Hematopoietic multipotent progenitor cell treated with erythropoietin and hydrocortisone succinate and interleukin-3 and kit ligand, for 6 days (in vitro differentiated cells): ENCODE measurements at regions not wholly inside any gene's neighbourhood (a gene's known extent, or its start where the extent isn't known, plus 50 kb on each side); places are given as distances from the start of the nearest gene placed in this dataset.
A peak's percentile ranks its signal among the peaks of the same experiment; 100 is the strongest.

Experiments
- DNase-seq: peaks from one replicate; pipeline ENCODE4 v3.0.0-alpha.2; 2015

DNA sequence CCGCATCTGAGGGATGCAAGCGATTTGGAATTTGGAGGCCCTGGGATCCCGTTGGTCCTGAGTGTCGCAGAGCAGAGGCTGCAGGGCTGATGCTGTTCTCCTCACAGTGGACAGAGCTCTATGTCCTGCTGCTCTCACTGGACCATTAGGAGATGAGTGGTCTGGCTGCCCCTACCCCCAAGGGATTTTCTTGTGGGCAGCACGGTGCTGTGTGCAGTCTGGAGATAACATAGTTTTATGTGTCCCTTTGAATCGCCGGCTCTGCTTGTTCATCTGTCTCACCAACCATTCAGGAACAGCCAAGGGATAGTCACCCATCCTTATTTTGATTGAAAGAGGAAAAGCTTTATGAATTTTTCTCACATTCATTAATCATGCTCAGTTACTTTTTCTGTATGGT lies 49.9 kb downstream of the CHRM3 start:
- no peak for DNase-seq

DNA sequence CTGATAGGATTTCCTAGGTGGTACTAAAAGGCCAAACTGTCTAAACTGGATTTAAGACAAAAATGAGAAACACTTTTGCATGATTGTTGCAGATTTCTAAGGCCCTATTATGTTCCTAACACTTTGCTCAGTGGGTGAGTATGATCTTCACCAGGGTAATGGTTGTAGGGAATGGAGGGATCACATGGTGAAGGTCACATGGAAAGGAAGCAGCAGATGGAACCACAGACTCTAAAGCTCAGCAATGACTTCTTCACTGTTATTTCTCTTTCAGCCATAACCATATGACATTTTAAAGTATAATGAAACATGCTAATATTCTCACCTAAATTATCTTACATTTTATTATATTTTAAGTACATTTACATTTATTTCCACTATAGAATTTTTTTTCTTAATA lies 51.5 kb downstream of the CHRM3 start:
- no peak for DNase-seq

DNA sequence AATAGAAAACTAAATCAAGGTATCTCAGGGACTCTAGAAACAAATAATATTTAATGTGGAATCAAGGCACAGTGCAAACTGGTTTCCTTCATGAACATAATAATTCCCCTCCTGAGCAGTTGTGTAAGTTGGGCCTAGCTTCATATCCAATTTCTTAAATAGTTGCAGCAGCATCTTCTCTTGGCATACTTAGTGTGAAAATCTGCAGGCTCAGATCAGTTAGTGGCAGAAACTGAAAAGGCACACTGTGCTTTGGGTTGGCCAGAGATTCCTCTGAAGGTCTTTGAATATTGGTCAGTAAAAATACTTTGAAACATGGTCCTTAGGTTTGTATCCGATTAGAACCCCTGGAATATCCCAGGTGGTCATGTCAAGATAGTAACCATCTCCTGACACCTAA lies 52.5 kb downstream of the CHRM3 start:
- no peak for DNase-seq

DNA sequence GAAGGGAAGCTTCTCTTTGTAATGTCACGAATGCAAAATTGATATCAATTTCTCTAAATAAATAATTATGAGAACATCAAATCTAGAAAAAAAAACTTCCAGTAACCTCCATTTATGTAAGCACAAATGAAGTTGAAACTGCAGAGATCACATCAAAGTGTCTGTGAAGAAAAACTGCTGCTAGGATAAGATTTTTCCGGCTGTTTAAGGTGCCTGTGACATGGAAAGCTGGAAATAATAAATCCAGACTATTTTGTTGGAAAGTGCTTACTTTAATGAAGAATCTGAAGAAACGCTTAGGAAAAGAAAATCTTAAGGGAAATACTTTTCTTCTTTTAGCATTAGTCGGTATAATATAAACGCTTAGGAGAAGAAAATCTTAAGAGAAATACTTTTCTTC lies 57.0 kb downstream of the CHRM3 start:
- DNase-seq = no peak

DNA sequence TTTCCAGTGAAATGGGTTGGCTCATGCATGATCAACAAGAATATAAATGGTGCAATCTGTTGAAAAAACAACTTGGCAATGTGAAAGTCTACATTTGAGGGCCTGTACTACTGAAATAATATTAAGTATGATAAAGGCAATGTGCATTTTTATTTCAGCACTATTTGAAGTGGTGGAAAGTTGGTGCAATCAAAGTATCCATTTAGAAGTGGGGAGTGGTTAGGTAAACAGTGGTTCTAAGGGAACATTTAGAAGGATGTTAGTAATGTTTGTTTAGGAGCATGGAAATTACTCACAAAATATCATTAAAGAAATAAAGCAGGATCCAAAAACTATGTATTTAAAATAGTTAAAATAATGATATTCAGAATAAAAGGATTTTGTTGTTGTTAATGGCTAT lies 60.2 kb downstream of the CHRM3 start:
- DNase-seq = no peak

DNA sequence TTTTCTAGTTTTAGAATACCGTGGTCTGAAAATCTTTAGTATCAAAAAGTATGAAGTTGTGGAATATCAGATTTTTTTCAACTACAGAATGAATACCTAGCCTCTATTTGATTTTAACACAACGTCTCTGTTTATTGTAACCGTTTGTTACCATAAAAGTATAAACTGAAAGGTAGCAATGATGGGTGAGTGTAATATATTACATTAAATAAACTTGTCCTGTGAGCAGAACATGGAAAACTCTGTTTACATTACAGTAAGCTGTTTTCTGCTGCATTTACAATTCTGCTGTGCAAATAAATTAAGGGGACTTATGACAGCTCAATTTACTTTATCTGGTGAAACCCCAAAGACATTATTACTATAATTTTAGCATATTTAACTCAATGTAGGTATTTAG lies 62.5 kb downstream of the CHRM3 start:
- DNase-seq = no peak

DNA sequence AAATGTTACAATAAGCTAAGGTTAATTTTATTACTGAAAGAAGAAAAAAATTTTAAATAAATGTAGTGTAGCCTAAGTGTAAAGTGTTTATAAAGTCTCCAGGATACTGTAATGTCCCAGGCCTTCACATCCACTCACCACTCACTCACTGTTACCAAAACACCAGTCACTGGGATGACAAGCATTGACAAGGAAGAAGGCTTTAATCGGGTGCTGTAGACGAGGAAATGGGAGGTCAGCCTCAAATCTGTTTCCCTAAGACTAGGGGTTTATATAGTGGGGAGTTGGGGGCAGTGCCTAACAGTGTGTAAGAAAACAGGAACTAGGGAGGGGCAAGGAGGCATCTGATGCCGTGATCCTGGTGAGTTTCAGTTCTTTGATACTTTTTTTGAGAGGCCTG lies 69.4 kb downstream of the CHRM3 start:
- no peak for DNase-seq

DNA sequence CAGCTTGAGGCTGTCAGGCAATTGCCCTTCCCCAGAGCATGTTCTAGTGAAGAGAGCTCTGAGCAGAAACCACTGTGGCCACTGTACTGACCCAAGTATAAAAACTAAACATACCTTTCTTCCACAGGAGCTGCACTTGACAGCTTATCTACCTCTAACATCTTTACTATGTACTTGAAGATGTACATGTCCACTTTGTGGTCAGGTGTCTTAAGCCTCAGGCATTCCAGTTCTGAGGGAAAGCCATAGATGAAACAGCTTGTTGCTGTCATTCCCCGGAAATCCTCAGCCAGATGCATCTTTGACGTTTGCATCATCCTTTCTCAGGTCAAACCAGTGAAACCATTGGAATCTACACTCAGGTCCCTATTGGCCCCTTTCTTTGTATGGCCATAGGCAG lies 70.4 kb downstream of the CHRM3 start:
- DNase-seq = no peak

DNA sequence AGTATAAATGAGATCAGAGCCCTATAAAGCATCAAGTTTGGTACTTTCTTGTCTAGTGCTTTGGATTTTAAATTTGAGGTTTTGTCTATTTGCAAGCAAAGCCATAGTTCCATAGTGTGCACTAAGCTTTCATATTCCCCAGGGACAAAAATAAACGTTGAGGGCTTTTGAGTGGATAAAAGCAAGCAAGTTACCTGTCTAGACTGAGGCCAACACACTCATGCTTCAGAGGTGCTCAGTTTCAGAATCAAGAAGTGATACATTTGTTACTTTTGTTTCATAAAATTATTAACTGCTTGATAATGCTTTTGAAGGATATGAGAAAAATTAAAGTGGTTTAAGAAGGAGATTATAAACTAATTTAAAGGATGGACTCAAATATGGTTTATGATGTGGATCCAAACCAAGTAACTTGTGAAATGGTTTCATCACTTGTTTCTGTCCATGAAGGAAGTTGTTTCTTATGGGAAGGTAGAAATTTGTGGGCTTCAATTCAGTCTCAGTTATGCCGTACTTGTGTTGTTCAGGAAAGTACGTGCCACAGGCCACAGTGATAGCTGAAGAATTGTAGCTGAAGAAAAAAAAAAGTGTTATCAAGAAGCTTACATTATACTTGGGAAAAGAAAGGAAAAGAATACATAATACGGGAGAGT lies 71.2 kb downstream of the CHRM3 start:
- DNase-seq = peak; percentile 16

DNA sequence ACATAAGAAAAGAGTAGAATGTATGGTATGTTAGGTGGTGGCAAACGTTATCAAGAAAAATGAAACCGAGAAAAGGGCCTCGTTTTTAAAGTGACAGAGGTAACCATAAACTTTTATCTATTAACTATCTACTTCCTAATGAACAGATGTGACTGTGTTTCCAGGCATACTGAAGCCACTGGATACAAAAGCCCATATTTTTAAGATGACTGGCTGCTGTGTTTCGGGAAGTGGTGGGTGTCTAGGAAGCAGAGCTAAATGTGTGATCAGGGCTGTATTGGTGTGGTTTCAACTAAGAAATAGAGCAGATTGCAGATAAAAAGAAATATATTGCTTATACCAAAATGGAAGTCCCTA lies 71.8 kb downstream of the CHRM3 start:
- DNase-seq = peak; percentile 46

DNA sequence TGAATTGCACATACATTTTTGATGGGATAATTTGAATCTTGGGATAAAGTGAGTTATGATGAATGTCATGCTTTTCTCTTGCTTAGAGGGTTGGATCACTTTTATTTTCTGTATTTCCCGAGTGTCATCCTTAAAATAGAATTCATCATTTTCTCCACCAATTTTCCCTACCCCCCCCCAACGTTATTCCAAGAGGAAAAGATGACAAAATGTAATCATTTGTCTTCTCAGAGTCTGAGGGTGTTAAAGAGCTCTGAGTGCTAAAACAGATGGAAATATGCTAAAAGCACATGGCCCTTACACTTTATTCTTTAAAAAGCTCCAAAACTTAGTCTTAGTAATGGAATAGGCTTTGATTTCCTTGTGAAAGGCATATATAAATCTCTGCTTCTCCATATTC lies 81.4 kb downstream of the CHRM3 start:
- no peak for DNase-seq

DNA sequence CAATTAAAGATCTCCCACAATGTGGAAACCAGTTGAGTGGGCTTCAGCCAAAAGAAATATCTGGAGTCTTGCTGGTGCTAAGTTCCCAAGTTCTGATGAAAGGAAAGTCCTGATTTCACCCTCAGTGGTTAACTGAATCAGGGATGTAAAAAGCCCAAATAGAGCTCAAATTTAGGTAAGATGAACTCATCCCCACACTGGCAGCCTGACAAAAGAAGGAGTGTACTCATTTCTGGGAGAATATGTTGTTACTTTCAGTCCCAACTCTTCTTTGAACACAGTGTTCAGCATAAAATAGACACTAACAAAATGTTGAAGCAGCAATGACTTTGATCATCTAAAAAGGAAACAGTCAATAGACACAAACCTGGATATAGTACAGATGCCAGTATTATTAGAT lies 91.7 kb downstream of the CHRM3 start:
- DNase-seq = no peak

DNA sequence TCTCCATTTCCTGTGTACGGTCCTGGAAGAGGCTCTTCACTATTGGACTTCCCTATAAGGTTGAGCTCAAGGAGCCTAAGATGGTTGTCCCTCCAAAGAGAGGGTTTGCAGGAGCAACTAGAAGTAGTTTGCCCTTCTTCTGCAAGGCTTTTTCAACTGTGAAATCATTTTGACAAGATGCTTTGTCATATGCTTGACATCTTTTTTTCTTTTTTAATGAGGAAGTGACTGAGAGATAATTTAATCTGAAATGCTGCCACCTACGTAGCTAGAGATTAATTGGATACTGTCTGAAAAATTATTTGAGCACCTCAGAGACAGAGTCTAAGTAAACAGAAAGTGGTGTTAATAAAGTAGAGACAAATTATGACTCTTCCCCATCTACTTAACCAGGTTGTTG lies 97.0 kb downstream of the CHRM3 start:
- DNase-seq = peak; percentile 8

DNA sequence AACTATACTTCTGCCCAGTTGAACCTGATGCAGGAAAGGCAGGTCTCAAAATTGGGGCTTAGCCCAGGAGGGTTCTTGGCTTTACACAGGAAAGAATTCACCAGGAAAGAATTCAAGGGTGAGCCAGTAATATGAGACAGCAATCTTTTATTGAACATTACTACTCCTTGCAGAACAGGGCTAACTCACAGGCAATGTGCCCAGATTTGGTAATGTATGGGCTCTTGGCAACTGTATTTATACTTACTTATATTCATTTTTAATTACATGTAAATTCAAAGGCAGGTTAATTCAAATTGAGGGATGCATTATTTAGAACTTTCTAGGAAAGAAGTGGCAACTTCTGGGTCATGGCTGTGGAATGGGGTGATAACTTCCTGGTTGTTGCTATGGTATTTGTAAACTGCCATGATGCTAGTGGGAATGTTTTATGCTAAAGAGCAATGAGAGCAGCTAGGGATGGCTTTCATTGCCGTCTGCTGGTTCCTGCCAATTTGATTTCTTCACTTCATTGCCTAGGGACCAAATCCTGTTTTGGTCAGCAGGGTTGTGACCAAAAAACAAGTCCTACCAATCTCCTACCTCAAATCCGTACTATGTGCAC lies 107.5 kb downstream of the CHRM3 start:
- DNase-seq = no peak

DNA sequence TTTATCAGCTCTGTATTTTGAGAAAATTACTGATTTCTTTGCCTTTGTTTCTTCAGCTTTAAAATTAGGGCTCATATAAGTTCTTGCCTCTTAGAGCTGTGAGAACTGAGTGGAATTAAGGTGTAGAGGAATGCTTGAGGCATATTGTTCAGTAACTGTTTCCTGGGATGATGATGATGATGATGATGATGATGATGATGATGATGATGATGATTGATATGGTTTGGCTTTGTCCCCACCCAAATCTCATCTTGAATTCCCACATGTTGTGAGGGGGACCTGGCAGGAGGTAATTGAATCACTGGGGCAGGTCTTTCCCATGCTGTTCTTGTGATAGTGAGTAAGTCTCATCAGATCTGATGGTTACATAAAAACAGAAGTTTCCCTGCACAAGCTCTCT lies 118.7 kb downstream of the CHRM3 start:
- DNase-seq = no peak

DNA sequence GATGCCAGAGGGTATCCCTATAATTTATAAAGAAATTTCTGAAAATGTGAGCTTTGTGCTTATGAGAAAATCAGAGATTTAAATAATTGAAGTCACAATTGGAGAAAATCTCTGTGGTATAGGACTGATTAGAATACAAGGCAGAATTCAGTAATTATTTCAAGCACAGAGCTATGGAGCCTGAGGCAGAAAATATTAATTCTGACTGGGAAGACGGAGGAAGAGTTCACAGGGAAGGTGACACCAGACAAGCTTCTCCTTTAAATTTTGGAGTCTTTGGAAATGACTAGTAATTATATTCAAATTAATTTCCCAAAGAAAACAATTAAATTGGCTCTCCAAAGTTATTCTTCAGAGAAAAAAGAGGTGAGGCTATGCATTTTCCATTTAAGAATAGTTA lies 121.5 kb downstream of the CHRM3 start:
- no peak for DNase-seq

DNA sequence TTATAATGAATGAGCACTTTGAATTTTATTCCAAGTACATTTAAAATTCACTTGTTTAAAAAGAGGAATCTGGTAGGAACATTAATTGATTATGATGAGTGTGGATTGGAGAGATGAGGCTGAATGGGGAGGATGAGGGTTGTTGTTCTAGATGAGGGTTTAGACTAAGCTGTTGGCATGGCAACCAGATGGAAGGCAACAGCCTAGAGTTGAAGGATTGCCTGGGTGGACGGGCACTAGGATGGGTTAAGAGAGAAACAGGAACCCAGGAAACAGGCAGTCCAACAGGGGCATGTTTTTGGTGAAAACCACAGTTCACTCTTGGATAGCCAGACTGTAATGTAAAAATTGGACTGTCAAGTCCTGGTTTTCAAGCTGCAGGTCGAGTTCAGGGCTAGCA lies 125.5 kb downstream of the CHRM3 start:
- DNase-seq = no peak

DNA sequence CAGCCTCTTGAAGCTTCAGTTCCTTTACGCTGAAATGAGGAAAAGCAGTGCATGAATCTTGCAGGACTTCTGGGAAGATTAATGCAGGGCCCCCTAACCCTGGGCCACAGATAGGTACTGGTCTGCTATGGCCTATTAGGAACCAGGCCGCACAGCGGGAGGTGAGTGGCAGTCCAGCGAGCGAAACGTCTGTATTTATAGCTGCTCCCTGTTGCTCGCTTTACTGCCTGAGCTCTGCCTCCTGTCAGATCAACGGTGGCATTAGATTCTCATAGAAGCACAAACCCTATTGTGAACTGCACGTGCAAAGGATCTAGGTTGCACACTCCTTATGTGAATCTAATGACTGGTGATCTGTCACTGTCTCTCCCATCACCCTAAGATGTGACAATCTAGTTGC lies 130.2 kb downstream of the CHRM3 start:
- DNase-seq = no peak

DNA sequence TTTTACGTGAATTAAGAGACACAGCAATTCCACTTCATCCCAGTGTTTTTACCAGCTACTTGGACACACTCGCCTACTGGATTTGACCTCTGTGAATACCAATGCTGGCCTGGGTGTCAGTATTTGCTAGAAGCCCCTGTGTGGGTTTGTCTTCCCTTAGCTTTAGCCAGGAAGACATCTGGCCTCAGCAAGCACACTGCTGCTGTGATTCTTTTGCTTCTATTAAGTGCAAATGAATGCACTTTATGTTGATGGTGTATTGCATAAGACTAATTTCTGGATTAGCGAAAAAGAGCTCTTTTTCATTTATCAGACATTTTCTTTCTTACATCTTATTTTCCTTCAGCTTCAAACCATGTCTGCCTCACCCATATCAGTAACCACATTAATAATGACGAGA lies 140.0 kb downstream of the CHRM3 start:
- no peak for DNase-seq

DNA sequence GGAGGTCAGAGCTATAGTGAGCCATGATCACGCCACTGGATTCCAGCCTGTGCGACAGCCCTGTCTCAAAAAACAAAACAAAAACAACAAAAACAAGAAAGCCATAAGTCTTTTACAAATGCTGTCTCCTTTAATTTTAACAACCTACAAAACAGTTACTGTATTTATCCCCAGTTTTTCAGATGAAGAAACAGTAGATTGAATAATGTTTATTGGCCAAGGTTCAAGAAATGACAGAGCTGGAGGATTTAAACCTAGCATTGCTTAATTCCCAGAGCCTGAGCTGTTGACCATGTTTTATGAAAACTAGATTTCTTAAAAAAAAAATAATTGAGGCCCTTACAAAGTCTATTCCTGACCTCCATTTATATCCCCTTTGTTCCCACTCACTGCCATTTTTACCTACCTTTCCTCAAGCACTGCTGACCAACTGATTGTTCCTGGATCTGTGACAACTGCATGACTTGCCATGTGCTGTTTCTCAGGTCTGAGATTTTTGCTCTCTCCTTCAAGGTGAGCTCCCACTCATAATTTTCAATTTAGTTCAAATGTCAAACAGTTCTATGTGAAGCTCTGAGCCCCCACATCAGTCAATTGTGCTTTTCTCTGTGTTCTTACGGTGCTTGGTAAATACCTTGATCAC lies 140.8 kb downstream of the CHRM3 start:
- DNase-seq = no peak

DNA sequence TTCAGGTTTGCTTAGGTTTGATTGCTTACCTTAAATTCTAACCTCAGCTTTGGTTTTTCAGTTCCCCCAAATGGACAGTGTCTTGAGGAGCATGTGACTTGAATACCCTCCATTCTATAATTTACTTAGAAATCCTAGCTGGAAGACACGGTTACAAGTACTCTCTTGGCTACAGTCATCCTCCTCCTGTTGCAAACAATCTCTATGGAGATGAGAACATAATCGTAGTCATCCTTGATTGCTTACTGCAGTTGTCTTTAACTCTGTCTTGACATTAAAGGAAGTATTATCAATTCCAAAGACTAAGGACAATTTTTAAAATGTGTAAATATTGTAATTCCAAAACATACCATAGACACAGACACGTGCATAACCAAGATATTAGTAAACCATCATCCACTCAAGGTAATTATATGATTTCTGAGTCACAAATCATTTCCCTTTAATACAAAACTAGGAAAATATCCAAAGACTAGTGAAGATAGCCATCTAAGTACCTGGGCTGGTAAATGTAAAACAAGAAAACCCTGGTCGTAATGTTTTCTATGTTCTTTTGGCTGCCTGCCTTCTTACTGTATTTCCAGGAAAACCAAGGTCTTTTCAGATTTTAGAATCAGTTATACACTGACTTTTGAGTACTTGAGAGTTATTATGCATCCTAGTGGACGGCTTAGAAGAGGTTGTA lies 149.9 kb downstream of the CHRM3 start:
- DNase-seq = no peak

DNA sequence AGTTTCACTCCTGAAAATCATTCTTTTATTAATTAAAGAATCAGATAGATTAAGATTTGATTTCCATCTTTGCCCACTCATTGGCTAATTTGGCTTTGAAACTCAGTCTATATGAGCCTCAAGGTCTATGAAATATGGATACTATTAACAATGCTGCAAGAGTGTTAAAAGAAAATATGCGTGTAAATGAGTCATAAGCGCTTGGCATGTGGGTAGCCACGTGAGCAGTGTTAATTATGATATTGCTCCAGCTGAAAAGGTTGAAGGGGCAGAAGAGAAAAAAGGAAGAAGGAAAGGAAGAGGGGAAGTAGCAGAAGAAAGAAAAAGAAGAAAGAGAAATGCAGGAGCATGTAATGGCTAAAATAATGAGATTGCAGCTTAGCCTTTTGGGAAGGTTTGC lies 151.4 kb downstream of the CHRM3 start:
- DNase-seq = no peak

DNA sequence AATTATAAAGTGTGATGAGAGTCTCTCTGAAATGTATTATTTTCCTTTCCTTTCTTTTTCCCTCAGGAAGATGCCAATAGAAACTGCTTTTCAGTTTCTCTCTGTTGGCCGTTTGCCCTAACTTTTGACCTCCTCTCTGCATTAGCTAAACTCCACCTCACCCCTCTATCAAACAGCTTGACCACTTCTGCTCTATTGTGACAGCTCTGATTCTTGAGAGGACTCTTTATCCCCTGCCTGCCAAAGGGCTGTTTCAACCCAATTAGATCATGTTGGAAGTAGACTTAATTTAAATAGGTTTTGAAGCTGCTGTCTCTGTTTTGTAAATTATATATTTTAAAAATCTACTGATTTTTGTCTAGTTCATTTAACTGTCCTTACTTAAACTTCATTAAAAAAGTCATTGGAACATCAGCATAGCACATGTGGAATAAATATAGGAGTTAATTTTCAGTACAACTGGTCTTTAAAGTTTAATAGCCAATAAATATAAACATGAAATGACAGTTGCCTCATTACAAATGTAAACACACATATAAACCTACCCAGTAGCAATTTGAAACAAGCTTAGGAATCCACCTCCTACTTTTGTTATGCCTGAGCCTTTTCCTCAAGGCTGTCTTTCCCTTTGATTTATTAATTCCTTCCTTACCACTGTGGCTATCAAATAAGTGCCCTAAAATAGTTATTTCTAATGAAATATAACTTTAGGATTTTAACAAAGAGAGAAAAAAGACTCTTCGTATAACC lies 152.0 kb downstream of the CHRM3 start:
- DNase-seq = no peak

DNA sequence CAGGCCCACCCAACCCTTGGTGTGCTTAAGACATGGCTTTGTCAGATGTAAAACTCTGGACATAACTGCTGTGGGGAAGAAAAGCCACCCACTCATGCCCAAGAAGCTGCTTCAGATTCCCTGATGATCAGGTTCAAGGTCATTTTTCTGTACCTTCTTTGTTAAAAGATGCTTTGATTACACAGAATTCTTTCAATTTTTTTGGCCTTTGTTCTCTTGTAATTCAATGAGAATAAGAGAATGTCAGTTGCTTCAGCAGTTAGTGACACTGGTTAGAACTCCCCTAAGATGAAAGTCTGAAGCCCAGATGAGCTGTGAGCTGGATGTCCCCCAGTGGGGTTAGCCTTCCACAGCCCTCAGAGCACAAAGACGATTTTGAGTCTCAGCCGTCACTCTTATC lies 152.7 kb downstream of the CHRM3 start:
- no peak for DNase-seq
